GM18517 (cell line): ENCODE measurements at regions not wholly inside any gene's neighbourhood (a gene's known extent, or its start where the extent isn't known, plus 50 kb on each side); places are given as distances from the start of the nearest gene placed in this dataset.

ENCODE experiments used
- ATAC-seq: cut with Tn5 transposase; IDR thresholded peaks from one replicate; pipeline ENCODE4 v1.9.1; 2021; ENCODE audit warnings: mild to moderate bottlenecking, moderate library complexity; ENCODE audit not compliant: unreplicated experiment

DNA sequence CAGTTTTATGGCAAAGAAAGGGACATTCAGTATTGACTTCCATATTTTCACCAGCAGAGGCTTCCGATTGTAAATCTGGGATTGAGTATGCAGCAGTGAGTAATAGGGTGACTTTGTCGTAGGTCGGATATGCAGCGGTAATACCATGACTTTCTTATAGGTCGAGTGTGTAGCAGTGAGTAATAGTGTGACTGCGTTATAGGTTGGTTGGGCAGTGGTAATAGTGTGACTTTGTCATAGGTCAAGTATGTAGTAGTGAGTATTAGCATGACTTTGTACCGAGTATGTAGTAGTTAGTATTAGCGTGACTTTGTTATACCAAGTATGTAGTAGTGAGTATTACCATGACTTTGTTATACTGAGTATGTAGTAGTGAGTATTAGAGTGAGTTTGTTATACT, 268.2 kb upstream of the ADARB2 start:
- no peak for ATAC-seq

DNA sequence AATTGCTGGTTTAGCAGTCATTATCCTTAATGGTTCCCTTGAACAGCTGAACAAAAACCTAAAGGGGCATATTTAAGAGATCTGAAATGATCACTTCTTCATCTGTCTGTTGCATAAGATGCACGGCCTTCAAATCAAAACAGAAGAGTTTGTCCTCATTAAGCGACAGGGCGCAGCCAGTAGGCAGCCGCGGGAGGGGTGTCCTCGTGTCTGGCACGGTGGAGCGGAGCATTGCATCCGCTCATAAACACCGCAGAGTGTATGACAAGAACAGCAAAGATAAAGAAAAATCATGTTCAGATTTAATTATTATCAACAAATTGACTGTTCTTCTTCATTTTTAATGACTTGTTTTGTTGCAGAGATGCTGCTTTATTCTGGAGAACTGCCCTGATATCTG, 255.6 kb upstream of the ADARB2 start:
- no peak for ATAC-seq

DNA sequence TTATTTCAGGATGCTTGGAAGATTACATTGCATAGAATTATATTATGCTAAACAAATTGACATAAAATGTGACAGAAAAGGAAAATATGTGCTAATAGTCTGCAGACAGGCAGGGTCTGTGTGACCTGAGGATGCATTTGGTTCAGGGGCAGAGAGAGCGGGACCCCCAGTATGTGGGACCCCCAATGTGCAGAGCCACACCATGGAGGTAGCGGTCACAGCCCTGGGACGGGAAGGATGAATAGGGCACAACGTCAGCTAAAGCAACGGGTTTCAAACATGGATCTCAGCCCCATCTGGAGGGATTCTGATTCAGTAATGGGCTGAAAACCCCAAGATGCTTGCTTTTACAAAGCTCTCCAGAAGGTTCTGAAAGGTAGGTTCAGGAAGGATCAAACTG, 251.8 kb upstream of the ADARB2 start:
- ATAC-seq, result no peak

DNA sequence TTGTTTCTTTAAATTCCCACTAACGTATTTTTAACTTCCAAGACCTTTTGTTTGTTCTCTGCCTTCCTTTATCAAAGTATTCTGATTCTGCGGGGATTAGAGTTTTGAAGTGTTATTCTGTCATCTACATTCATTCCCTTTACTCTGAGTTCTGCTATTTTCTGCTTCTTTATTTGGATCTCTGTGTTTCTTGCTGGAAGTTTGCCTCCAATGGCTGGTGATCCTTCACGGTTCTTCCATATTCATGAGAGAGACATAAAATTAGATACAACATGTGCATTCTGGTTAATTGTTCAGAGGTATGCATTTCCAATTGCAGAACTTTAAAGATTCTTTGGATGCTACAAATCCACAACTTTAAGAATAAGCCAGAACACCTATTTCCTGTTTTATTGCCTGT, 244.7 kb upstream of the ADARB2 start:
- ATAC-seq, result no peak

DNA sequence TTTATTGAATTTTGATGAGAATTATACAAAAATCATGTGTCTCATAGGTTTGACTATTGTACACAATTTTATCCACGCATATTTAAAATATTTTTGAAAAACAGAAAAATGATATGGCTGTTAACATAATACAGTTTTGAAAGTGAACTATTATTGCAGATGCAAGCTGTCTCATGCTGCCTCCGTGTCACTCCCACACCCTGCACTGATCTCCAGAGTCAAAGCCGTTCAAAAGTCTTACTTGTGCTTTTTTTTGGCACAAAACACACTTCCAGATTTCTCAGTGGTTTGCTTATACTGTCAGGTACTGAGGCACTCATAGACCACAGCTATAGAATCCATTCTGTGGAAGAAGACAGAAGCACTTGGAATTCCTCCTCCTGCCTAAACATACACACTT, 243.1 kb upstream of the ADARB2 start:
- no peak for ATAC-seq

DNA sequence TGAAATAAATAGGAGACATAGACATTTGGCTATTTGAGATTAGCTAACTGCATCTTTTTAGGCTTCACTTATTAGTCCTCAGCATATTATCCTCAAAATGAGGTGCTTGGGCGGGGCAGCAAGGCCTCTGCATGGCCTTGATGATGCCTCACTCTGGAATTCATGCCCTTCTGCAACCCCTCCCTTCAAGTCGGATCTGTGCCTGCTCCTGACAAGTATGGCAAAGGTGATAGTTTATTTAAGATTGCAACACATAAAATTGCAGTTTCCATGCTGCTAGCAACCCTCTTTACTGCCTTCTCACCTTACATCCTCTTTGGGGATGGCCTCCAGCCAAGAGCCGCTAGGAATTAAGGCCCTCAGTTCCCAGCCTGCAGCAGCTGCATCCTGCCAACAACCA, 241.3 kb upstream of the ADARB2 start:
- ATAC-seq, result no peak

DNA sequence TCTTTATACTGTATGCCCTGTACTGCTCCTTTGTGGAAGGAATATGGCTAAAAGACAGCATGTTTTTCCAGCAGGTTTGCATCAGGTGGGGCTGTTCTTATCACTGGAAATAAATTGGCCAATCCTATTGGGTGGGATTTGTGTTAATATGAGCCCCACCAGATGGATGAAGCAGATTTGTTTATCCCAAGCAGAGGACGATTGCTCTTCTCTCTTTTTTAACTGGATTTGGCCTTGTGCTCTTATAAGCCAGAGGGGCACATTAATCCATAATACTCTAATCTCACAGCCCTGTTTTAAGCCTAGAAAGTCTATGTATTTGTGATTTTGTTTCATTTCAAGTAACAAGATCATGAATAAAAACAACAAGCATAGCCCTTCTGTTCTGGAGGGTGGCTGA, 240.1 kb upstream of the ADARB2 start:
- no peak for ATAC-seq

DNA sequence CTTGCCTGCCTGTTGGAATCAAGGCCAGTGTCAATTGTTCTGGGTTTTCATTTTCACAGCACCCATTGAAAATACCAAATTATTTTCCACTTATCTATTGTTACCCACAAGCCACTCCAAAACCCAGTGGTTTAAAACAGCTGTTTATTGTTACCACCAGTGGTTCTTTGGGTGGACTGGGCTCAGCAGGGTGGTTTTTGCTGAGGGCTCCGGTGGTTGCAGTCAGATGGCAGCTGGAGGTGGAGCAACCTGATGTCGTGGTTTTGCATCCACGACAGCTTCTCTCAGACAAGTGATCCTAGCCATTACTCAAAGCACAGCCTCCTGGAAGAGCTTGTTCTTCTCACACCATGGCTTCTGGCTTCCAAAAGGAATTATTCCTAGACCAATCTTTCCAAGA, 235.1 kb upstream of the ADARB2 start:
- ATAC-seq, result no peak

DNA sequence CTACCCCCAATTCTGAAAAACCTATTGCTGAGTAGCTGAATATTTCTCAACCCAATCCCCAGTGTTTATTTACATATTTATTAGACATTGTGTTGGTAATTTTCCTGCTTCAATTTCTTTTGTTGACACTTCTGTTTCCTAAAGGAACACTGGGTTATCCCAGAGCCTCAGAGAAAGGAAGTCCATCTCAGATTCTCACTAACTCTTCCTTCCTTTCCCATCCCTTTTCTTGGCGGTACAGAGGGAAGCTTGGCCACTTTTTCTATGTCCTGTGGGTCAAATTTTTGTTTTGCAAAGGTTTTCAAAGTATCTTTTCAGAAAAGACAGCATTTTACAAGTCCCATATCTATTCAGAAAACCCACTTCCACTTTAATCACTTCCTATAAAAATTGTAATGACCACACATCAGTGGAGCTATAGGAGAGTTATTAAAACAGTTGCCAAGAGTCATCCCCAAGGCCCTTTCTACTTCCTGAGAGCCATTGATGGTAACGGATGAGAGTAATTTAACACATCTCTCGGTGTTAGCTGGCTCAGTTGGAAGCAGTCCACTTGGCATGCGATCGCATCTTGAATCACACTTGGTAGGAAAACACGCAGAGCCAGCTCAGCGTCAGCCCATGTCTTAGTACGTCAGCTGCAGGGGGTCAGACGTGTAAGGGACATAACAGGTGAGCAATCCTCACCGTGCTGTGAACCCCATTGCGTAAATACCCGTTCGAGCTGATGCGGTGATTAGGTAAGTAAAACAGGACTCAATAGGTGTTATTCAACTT, 231.1 kb upstream of the ADARB2 start:
- ATAC-seq, result no peak

DNA sequence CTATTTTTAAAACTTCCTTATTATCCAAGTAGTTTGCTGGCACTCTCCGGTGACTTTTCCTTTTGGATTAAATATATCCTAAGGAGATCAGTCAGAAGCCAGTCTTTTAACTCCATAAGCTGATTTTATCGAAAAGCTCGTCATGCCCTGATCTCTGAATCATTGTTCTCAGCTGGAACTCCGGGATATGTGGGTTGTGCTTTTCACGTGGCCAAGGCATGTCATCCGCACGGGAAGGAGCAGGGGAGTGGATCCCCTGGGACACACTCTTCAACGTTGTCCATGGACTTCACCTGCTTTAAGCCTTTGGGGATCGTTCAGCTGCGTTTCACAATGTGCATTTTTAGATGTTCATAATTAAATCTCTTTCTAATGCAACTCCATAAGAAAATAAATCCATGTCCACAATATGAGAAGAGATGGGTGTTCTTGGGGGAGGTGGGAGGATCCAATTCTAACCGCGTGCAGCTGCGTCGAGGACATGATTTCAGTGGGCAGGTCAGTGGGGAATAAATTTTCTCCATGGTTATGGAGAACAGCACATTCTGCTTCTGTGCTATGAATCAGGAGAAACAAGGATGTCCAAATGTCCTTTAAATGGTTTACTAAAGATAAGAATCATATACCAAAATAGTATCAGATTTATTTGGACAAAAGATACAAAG, 229.5 kb upstream of the ADARB2 start:
- no peak for ATAC-seq

DNA sequence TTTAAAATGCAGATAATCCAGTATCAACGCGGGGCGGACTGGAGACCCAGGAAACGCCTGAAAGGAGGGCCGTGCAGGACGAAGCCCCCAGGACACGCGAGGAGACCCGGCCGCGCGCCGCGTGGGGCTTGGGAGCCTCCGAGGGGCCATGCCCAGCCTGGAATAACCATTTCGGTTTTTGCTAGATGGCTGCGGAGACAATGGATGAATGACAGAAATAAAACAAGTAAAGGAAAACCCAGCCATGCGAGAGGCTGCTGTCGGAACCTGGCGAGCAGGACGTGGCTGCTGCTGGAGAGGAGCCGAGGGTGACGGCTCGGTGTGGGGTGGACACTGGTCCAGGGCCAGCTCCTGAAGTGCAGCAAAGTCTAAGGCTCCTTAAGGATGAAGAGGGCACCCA, 227.2 kb upstream of the ADARB2 start:
- ATAC-seq, result no peak

DNA sequence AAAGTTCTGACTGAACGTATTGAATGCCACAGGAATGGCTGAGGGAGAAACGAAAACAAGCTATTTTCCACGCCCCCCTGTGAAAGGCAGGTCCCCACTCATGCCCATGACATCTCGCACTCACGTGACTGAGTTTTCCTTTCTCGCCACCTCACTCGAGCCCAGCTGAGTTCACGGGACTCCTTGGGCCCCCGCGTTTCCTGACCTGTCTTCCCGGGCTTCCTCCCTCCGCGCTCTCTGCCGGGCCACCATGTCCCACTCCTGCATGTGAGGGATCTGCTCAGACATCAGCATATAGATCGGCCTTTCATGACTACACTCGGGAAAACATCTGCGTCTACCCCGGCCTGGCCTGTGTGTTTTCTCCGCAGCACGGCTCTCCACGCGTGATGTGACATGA, 226.0 kb upstream of the ADARB2 start:
- ATAC-seq, result no peak

DNA sequence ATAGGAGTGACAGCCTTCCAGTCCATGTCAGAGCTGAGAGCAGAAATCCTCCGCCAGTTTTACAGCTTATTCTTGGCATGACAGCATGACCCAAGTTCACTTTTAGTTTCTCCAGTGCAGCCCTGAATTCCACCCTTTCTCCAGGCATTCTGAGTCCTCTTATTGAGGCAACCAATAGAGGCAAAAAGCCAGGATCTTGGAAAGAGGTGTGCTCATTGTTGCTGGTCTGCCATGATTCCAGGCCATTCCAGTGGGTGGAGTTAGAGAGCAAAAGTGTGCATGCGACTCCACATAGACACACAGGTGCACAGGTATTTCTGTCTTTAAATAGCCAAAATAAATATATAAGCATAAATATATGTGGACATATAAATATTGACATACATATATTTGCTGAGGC, 224.7 kb upstream of the ADARB2 start:
- no peak for ATAC-seq

DNA sequence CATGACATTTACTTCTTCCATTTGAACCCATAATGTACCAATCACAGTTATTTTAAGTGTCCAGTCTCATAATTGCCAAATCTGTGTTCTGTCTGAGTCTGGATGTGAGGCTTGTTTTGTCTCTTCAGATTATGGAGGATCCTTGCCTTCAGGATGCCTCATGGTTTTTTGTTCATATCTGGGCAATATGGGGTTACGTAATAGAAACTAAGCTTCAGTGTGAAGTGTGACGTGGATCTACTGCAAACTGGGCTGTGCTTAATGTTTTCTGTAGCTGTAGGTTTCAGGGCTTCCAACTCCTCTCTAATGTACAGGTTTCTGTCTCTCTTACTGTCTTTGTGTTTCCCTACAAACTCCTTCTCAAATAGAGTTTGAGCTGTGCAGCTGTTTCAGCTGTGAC, 223.7 kb upstream of the ADARB2 start:
- no peak for ATAC-seq

DNA sequence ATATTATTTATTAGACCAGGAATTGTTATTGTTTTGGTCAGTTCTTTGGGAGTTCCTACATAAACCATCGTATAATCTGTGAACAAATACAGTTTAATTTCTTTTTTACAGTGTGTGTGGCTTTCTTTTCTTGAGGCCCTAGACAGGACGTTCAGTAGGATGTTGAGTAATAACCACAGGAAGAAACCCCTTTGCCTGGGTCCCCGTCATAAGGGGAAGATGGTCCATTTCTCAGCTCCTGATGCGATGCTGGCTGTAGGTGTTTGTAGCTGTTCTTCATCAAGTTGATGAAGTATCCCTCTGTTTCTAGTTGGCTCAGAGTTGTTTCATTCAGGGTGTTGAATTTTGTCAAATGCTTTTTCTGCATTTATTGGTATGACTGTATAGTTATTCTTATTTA, 219.7 kb upstream of the ADARB2 start:
- no peak for ATAC-seq

DNA sequence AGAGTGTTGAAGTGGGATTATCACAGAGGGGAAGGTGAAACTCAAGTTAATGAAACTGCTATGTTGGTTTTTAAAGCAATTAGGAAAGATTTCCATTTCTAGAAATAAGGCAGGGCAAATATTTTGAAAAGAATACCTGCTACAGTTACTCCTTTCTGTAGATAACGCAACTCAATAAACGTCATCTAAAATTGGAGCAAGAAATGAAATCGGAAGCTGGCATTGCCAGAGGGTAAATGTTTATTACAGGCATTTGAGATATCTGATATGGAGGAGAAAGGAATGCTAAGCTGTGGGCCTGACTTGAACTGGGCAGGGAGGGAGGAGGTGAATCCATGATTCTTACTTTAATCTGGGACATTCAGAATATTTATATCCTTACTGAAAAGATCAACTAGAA, 217.0 kb upstream of the ADARB2 start:
- ATAC-seq, result no peak

DNA sequence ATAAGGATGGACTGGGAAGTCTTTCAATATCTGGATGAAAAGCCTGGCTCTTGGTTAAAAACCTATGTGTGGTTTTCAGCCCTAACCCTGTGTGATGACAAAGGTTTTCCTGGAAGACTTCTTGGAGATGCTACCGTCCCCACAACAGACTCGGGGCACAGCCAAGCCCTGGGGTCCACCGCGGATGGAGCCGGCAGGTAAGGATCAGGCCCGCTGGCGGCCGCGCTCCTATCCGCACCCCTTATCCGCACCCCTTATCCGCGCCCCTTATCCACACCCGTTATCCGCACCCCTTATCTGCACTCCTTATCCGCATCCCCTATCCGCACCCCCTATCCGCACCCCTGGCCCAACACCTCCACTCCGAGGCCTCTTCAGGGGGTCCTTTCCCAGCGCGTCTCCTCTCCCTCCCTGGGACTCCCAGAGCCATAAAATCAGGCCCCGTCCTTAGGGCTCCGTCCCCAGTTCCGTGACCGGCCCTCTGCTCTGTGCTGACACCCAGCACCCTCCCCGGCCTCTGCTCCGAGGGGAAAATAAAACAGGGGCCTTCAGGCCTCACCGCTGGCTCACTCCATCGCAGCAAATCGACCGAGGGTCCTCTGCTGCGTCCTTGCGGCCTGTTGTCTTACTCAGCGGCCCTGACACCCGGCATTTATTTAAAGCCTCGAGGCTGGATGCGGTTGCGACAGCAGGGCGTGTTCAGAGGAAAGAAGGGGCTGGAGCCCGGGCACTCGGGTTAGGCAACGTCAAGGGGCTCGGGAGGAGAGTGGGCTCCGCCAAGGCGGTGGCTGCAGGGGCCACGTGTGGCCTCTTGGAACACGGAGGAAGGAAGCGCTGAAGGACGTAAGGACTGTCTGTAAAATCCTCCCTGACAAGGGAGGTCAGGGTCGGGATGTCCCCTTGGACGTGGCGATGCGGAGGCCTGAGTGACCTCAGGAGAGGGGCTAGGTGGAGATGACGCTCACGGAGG, 215.1 kb upstream of the ADARB2 start:
- ATAC-seq, result no peak

DNA sequence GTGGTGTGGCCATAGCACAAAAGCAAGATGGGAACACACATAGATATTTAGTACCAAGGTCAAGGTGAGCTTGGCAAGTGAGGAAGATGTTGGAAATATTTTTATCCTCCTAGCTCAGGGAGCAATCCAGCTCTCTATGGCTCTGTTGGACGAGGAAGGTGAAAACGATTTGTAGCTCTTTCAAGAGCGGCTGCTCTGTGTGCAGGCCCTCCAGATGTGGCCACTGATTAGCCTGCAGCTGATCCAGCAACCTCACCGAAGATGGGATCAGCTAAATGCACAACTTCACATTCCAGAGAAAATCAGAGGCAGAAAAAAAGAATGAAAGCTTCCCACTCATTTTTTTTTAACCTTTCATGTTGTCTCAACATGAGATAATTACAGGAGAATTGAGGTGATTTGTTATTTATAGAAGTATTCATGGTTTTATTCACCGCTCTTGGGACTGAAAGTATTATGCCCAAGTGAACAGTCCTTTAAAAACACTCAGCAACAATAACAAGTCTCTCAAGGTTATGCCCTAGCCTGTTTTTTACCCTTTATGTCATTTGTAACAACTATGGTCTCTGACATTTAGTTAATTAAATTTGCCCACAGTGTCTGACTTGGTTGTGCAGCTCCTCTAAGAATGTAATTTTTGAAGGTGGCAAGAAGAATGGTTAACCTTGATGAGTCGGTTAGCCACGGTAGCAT, 213.6 kb upstream of the ADARB2 start:
- ATAC-seq, result no peak

DNA sequence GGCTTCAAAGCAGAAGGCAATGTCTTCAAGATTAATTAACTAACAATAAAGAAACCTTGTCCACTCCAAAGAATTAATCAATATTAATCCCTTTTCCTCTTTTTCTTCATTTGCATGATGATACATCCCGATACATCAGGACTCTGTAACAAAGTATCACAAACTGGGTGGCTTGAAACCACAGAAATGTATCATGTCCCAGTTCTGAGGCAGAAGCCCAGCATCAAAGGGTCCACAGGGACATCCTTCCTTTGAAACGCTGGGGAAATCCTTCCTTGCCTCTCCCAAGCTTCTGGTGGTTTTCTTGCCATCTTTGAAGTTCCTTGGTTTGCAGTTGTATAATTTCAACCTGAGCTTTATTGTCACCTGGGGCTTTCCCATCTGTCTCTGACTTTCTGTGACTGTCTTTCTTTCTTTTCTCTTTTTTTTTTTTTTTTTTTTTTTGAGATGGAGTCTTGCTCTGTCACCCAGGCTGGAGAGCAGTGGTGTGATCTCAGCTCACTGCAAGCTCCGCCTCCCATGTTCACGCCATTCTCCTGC, 210.2 kb upstream of the ADARB2 start:
- no peak for ATAC-seq

DNA sequence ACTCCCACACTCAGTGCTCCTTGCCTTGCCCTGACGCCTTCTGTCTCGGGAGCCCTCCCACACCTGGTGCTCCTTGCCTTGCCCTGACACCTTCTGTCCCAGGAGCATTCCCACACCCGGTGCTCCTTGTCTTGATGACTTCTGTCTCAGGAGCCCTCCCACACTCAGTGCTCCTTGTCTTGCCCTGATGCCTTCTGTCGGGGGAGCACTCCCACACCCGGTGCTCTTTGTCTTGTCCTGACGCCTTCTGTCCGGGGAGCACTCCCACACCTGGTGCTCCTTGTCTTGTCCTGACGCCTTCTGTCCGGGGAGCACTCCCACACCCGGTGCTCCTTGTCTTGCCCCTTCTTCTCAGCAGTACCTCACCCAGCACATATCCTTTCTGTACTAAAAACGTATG, 207.2 kb upstream of the ADARB2 start:
- no peak for ATAC-seq

DNA sequence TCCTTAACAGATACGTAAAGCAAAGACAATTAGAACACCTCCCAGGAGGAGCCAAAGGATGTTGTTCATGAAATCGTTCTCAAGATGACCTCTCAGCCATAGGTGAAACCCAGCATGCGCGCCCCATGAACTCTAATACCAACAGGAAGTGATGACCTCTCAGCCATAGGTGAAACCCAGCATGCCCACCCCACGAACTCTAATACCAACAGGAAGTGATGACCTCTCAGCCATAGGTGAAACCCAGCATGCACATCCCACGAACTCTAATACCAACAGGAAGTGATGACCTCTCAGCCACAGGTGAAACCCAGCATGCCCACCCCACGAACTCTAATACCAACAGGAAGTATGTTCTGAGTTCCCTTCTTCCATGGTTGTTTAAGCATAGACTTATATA, 205.2 kb upstream of the ADARB2 start:
- peak; percentile 52 for ATAC-seq
